GM12878 (cell line): ENCODE measurements at regions not wholly inside any gene's neighbourhood (a gene's known extent, or its start where the extent isn't known, plus 50 kb on each side); places are given as distances from the start of the nearest gene placed in this dataset.

Experiments used
- ATAC-seq: fragments of 200-7000 bp; cut with Tn5 transposase; 3 replicates; pipeline ENCODE4 v1.9.1; 2020; ENCODE audit warnings: mild to moderate bottlenecking, moderate library complexity
- BruUV-seq: library from RNA; stranded (reverse); fragments of 400-500 nt; replicated peaks from 2 replicates; lab custom pipeline; 2021; lab: Mats Ljungman, UMichigan
- CTCF ChIA-PET: fragments of 300-600 bp; sonication (Branson Sonifier 250); formaldehyde crosslinking; extraction: SDS; loops from one replicate; lab custom pipeline; 2021; ENCODE audit warnings: inconsistent platforms; lab: Yijun Ruan, JAX
- POLR2A ChIA-PET: fragments of 350-600 bp; formaldehyde crosslinking; extraction: SDS; loops from one replicate; lab custom pipeline; 2021; ENCODE audit warnings: inconsistent platforms; lab: Charles Lee
- RAD21 ChIA-PET: fragments of 300-600 bp; sonication (Branson Sonifier 250); formaldehyde crosslinking; loops from one replicate; lab custom pipeline; 2023; ENCODE audit warnings: antibody characterized with exemption; ENCODE audit not compliant: unreplicated experiment; lab: Charles Lee
- SMC1A ChIA-PET: fragments of 300-600 bp; sonication (Branson Sonifier 250); formaldehyde crosslinking; loops from one replicate; lab custom pipeline; 2023; ENCODE audit not compliant: unreplicated experiment, uncharacterized antibody; lab: Charles Lee
- DNase-seq: peaks from one replicate; pipeline ENCODE4 v3.0.0-alpha.2; 2011; ENCODE audit warnings: low read depth, low spot score
- FAIRE-seq: peaks from 3 replicates; lab custom pipeline; 2011; peaks lifted over from hg19 to GRCh38; lab: Jason Lieb, UNC
- H2AFZ ChIP-seq: 2 replicates; pipeline ENCODE4 v1.6.0; 2011; ENCODE audit warnings: low read depth, low read length, control low read depth; ENCODE audit not compliant: control insufficient read depth
- H3K27ac ChIP-seq: 2 replicates; pipeline ENCODE4 v1.5.1; 2011; ENCODE audit warnings: control low read depth; ENCODE audit not compliant: control insufficient read depth, insufficient read depth
- H3K27me3 ChIP-seq, 2 experiments: replicated peaks in 1 of 2; 2 replicates each; pipeline versions ENCODE4 v1.6.0 to v1.6.1; 2011; ENCODE audit warnings: low read length in 1 of 2; ENCODE audit not compliant: control insufficient read depth in 2 of 2, insufficient read depth in 2 of 2
- H3K36me3 ChIP-seq, 2 experiments: 2 replicates each; pipeline ENCODE4 v1.5.1; 2011; ENCODE audit warnings: low read length in 1 of 2; ENCODE audit not compliant: control insufficient read depth in 2 of 2, insufficient read depth in 2 of 2
- H3K4me1 ChIP-seq: 2 replicates; pipeline ENCODE4 v1.6.1; 2011; ENCODE audit warnings: mild to moderate bottlenecking, low read length, moderate library complexity, mixed read lengths; ENCODE audit not compliant: control insufficient read depth, insufficient read depth
- H3K4me2 ChIP-seq: 2 replicates; pipeline ENCODE4 v1.6.0; 2011; ENCODE audit warnings: control low read depth; ENCODE audit not compliant: control insufficient read depth, insufficient read depth
- H3K4me3 ChIP-seq: fragments of 200-600 bp; sonication (generic); 2 replicates; pipeline ENCODE4 v1.5.1; 2016
- H3K79me2 ChIP-seq: 2 replicates; pipeline ENCODE4 v1.6.0; 2011; ENCODE audit warnings: low read length; ENCODE audit not compliant: control insufficient read depth, insufficient read depth
- H3K9ac ChIP-seq: 2 replicates; pipeline ENCODE4 v1.8.0; 2011; ENCODE audit warnings: low read length, control low read depth, mixed read lengths; ENCODE audit not compliant: control insufficient read depth, insufficient read depth
- H3K9me3 ChIP-seq: replicated peaks from 3 replicates; pipeline ENCODE4 v1.5.1; 2011; ENCODE audit warnings: mild to moderate bottlenecking, low read length; ENCODE audit not compliant: control insufficient read depth, insufficient read depth
- H4K20me1 ChIP-seq: 2 replicates; pipeline ENCODE4 v1.6.0; 2011; ENCODE audit not compliant: control insufficient read depth, insufficient read depth
- FOXM1 ChIP-seq: IDR thresholded peaks from 2 replicates; pipeline ENCODE4 v1.6.1; 2012; ENCODE audit warnings: low read depth, mild to moderate bottlenecking, inconsistent platforms, low read length, moderate library complexity
- GATAD2B ChIP-seq: fragments of 450-650 bp; conservative IDR thresholded peaks from 2 replicates; pipeline ENCODE4 v1.6.1; 2017; ENCODE audit warnings: low read depth, mild to moderate bottlenecking, moderate library complexity
- KLF5 ChIP-seq: fragments of 450-650 bp; IDR thresholded peaks from 2 replicates; pipeline ENCODE4 v1.6.1; 2014; ENCODE audit warnings: mild to moderate bottlenecking; ENCODE audit not compliant: partially characterized antibody
- RELA ChIP-seq: fragments of 450-650 bp; IDR thresholded peaks from 2 replicates; pipeline ENCODE4 v1.8.0; 2014; ENCODE audit warnings: borderline replicate concordance; ENCODE audit not compliant: partially characterized antibody
- STAT1 ChIP-seq: fragments of 450-650 bp; conservative IDR thresholded peaks from 2 replicates; pipeline ENCODE4 v1.6.1; 2014; ENCODE audit warnings: antibody characterized with exemption, mild to moderate bottlenecking
- SUPT20H ChIP-seq: IDR thresholded peaks from 2 replicates; pipeline ENCODE4 v1.6.1; 2011; ENCODE audit warnings: low read depth, mild to moderate bottlenecking, low read length, moderate library complexity, borderline replicate concordance; ENCODE audit not compliant: control insufficient read depth
- WGBS: methylation state at CpG from one replicate; pipeline ENCODE4 v1.1.6; 2016; ENCODE audit warnings: low lambda C conversion rate; ENCODE audit not compliant: insufficient replicate concordance, insufficient coverage; ENCODE audit errors: missing lambda C conversion rate; 5-methylcytosine and 5-hydroxymethylcytosine counted together
- in situ Hi-C: fragments of 300-500 bp; cut with MboI; formaldehyde crosslinking; loops from 9 replicates; pipeline ENCODE4 v1.14.3; 2018; ENCODE audit warnings: mixed read lengths
- intact Hi-C: fragments of 100-400 bp; cut with micrococcal nuclease; formaldehyde crosslinking; loops from one replicate; pipeline ENCODE4 v1.14.2; 2022; ENCODE audit not compliant: unreplicated experiment
- TF ChIP-seq, protein P1 (sequence below): fragments of 450-650 bp; IDR thresholded peaks from 2 replicates; pipeline ENCODE4 v1.6.1; 2017; ENCODE audit warnings: mild to moderate bottlenecking
- TF ChIP-seq, protein P2 (sequence below): IDR thresholded peaks from 2 replicates; pipeline ENCODE4 v1.6.1; 2012; ENCODE audit warnings: low read depth, low read length, improper control_type of control experiment

DNA sequence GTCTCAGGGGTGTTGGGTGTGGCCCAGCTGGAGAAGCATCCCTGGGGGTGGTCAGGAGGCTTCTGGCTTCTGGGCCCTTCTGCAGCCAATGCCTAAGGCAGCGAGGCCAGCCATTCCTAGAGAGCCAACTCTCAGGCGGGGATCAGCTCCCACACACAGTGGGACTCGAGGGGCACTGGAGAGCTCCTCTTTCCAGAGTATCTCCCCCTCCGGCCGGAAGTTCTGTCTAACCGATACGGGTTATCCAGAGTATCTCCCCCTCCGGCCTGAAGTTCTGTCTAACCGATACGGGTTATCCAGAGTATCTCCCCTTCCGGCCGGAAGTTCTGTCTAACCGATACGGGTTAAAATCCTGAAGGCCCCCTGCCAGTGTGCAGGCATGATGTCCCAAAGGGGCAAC, 71.2 kb upstream of the B3GAT1 start (continued):
- TF ChIP-seq, protein P1, sequence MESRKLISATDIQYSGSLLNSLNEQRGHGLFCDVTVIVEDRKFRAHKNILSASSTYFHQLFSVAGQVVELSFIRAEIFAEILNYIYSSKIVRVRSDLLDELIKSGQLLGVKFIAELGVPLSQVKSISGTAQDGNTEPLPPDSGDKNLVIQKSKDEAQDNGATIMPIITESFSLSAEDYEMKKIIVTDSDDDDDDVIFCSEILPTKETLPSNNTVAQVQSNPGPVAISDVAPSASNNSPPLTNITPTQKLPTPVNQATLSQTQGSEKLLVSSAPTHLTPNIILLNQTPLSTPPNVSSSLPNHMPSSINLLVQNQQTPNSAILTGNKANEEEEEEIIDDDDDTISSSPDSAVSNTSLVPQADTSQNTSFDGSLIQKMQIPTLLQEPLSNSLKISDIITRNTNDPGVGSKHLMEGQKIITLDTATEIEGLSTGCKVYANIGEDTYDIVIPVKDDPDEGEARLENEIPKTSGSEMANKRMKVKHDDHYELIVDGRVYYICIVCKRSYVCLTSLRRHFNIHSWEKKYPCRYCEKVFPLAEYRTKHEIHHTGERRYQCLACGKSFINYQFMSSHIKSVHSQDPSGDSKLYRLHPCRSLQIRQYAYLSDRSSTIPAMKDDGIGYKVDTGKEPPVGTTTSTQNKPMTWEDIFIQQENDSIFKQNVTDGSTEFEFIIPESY, result no peak
- TF ChIP-seq RELA, result no peak
- TF ChIP-seq, all 136 proteins: peak for 0

DNA sequence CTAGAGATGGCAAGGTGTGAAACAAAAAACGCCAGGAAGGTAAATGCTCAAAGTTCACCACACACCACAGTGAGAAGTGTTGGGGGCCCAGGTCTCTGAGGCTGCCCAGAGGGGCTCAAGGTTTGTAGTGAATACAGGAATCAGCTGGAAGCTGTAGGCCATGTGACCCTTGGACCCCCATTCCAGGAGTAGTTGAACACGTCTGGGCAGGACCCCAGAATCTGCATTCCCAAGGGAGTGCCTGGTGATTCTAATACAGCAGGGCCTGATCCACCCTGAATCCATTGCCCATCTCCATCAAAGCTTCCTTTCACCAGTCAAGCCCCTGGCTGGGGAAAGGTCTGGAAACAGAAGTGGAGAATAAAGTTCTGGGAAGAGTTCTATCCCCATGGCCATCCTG, 70.8 kb upstream of the B3GAT1 start:
- Histone ChIP-seq H3K36me3 (no peaks in the 10 kb centered on the region), H3K9ac (no peak overlapping the region), H4K20me1 (no peaks in the 10 kb centered on the region), H2AFZ (no peak overlapping the region), H3K4me1 (no peaks in the 10 kb centered on the region), H3K4me3 (no peak overlapping the region), H3K4me2 (no peak overlapping the region), H3K27ac (no peak overlapping the region), H3K9me3 (no peaks in the 10 kb centered on the region), H3K79me2 (no peaks in the 10 kb centered on the region), H3K27me3 (no peaks in the 10 kb centered on the region; a peak in 3 of 4 replicates)
- no TSS peak for BruUV-seq
- ChIA-PET SMC1A (no interaction called here), CTCF (no interaction called here), POLR2A (no interaction called here), RAD21 (no interaction called here)
- FAIRE-seq, result no peak
- DNase-seq, result no peak
- intact Hi-C loops (no loop called here), in situ Hi-C loops (no loop called here)
- TF ChIP-seq KLF5 (no peak), SUPT20H (no peak), STAT1 (no peak), FOXM1 (no peak), GATAD2B (no peak)
- TF ChIP-seq, protein P2, sequence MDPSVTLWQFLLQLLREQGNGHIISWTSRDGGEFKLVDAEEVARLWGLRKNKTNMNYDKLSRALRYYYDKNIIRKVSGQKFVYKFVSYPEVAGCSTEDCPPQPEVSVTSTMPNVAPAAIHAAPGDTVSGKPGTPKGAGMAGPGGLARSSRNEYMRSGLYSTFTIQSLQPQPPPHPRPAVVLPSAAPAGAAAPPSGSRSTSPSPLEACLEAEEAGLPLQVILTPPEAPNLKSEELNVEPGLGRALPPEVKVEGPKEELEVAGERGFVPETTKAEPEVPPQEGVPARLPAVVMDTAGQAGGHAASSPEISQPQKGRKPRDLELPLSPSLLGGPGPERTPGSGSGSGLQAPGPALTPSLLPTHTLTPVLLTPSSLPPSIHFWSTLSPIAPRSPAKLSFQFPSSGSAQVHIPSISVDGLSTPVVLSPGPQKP, result no peak
- 0% methylated on average over 2 of the region's 2 CpGs for WGBS
- no peak for ATAC-seq
